ENCODE measurements at regions not wholly inside any gene's neighbourhood (a gene's known extent, or its start where the extent isn't known, plus 50 kb on each side); places are given as distances from the start of the nearest gene placed in this dataset.

- TF ChIP-seq, protein P1, sequence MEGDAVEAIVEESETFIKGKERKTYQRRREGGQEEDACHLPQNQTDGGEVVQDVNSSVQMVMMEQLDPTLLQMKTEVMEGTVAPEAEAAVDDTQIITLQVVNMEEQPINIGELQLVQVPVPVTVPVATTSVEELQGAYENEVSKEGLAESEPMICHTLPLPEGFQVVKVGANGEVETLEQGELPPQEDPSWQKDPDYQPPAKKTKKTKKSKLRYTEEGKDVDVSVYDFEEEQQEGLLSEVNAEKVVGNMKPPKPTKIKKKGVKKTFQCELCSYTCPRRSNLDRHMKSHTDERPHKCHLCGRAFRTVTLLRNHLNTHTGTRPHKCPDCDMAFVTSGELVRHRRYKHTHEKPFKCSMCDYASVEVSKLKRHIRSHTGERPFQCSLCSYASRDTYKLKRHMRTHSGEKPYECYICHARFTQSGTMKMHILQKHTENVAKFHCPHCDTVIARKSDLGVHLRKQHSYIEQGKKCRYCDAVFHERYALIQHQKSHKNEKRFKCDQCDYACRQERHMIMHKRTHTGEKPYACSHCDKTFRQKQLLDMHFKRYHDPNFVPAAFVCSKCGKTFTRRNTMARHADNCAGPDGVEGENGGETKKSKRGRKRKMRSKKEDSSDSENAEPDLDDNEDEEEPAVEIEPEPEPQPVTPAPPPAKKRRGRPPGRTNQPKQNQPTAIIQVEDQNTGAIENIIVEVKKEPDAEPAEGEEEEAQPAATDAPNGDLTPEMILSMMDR (IDR thresholded peaks at IDR 0.05; ENCODE audit: low read depth, low read length) = no peak
- TF ChIP-seq EZH2phosphoT487 (IDR thresholded peaks at IDR 0.05; ENCODE audit: low read depth) = no peak
Observed at GRCh38 chr6:105802703-105803102, 283.4 kb upstream of the PRDM1 start.
